K562 (cell line): ENCODE measurements at regions not wholly inside any gene's neighbourhood (a gene's known extent, or its start where the extent isn't known, plus 50 kb on each side); places are given as distances from the start of the nearest gene placed in this dataset.

Source experiments
- ATAC-seq: fragments of 200-7000 bp; cut with Tn5 transposase; 3 replicates; pipeline ENCODE4 v1.9.1; 2020; ENCODE audit warnings: moderate library complexity
- BruUV-seq: library from RNA; stranded (reverse); fragments of 400-500 nt; replicated peaks from 2 replicates; lab custom pipeline; 2021; lab: Mats Ljungman, UMichigan
- CTCF ChIA-PET: fragments of 300-600 bp; formaldehyde crosslinking; extraction: SDS; loops from one replicate; lab custom pipeline; 2021; ENCODE audit warnings: low intra/inter-chr PET ratio; lab: Yijun Ruan, JAX
- POLR2A ChIA-PET: fragments of 300-600, 350-650 bp; sonication (Branson Sonifier 250); formaldehyde crosslinking; extraction: SDS; loops from one replicate; lab custom pipeline; 2021; ENCODE audit warnings: antibody characterized with exemption, inconsistent platforms; lab: Yijun Ruan, JAX
- DNase-seq, 4 experiments: peaks; one replicate each; pipeline versions ENCODE4 v3.0.0 to v3.0.0-alpha.2; 2011 to 2018; ENCODE audit warnings: low spot score in 3 of 4, mixed read lengths in 3 of 4; ENCODE audit errors: extremely low read depth in 1 of 4
- FAIRE-seq: peaks from 2 replicates; lab custom pipeline; 2011; peaks lifted over from hg19 to GRCh38; lab: Jason Lieb, UNC
- H2AFZ ChIP-seq: 2 replicates; pipeline ENCODE4 v1.6.0; 2011; ENCODE audit warnings: low read depth, low read length, control low read depth, inconsistent platforms
- H3K27ac ChIP-seq: fragments of 200-600 bp; 3 replicates; pipeline ENCODE4 v1.8.0; 2011; ENCODE audit warnings: low read depth, mild to moderate bottlenecking, control low read depth, inconsistent platforms, low read length, moderate library complexity, mixed read lengths; ENCODE audit errors: extremely low read depth
- H3K27me3 ChIP-seq, 2 experiments: fragments of 300-600 bp in 1 of 2; 2 replicates in 1 of 2; 3 replicates in 1 of 2; pipeline versions ENCODE4 v1.6.0 to v1.8.0; 2011; ENCODE audit warnings: inconsistent platforms in 2 of 2, low read length in 2 of 2, mild to moderate bottlenecking in 1 of 2, mixed read lengths in 1 of 2, moderate library complexity in 1 of 2; ENCODE audit not compliant: control insufficient read depth in 2 of 2, insufficient read depth in 2 of 2
- H3K36me3 ChIP-seq: fragments of 300-600 bp; 3 replicates; pipeline ENCODE4 v1.8.0; 2011; ENCODE audit warnings: mild to moderate bottlenecking, low read length, inconsistent platforms; ENCODE audit not compliant: control insufficient read depth, insufficient read depth
- H3K4me1 ChIP-seq, 2 experiments: fragments of 200-600 bp in 1 of 2; replicated peaks in 1 of 2; 2 replicates in 1 of 2; 3 replicates in 1 of 2; pipeline versions ENCODE4 v1.5.1 to v1.8.0; 2011; ENCODE audit warnings: inconsistent platforms in 2 of 2, low read length in 2 of 2, mild to moderate bottlenecking in 1 of 2, mixed read lengths in 1 of 2, moderate library complexity in 1 of 2; ENCODE audit not compliant: control insufficient read depth in 2 of 2, insufficient read depth in 2 of 2
- H3K4me2 ChIP-seq: 2 replicates; pipeline ENCODE4 v1.6.1; 2011; ENCODE audit warnings: low read length, control low read depth, inconsistent platforms, mixed read lengths; ENCODE audit not compliant: insufficient read depth
- H3K4me3 ChIP-seq: fragments of 200-600 bp; sonication (generic), shearing (Covaris generic); 2 replicates; pipeline ENCODE4 v1.5.1; 2016; ENCODE audit warnings: control low read depth, inconsistent platforms
- H3K79me2 ChIP-seq: fragments of 200-600 bp; 3 replicates; pipeline ENCODE4 v1.8.0; 2011; ENCODE audit warnings: low read length, inconsistent platforms; ENCODE audit not compliant: control insufficient read depth, insufficient read depth
- H3K9ac ChIP-seq, 2 experiments: 2 replicates each; pipeline versions ENCODE4 v1.6.0 to v1.6.1; 2011; ENCODE audit warnings: low read depth in 2 of 2, low read length in 2 of 2, control low read depth in 1 of 2, inconsistent platforms in 1 of 2, mild to moderate bottlenecking in 1 of 2, mixed read lengths in 1 of 2; ENCODE audit not compliant: insufficient read depth in 1 of 2
- H3K9me1 ChIP-seq: one replicate; pipeline ENCODE4 v1.6.0; 2011; ENCODE audit warnings: inconsistent platforms, mild to moderate bottlenecking, low read length, moderate library complexity; ENCODE audit not compliant: control insufficient read depth, insufficient read depth
- H3K9me3 ChIP-seq: replicated peaks from 2 replicates; pipeline ENCODE4 v1.5.1; 2011; ENCODE audit warnings: low read depth, low read length, inconsistent platforms; ENCODE audit not compliant: control insufficient read depth, insufficient read depth
- H4K20me1 ChIP-seq: replicated peaks from 2 replicates; pipeline ENCODE4 v1.6.1; 2011; ENCODE audit warnings: low read length, inconsistent platforms, mixed read lengths; ENCODE audit not compliant: control insufficient read depth, insufficient read depth
- CBX3 ChIP-seq, 2 experiments: IDR thresholded peaks; 1 replicate in 1 of 2; 2 replicates in 1 of 2; pipeline ENCODE4 v1.6.1; 2012; ENCODE audit warnings: inconsistent platforms in 2 of 2, low read length in 2 of 2, borderline replicate concordance in 1 of 2, control low read depth in 1 of 2
- FOS ChIP-seq: IDR thresholded peaks from 3 replicates; pipeline ENCODE4 v1.6.1; 2011; ENCODE audit not compliant: insufficient read length; ENCODE audit errors: extremely low read depth
- HIVEP1 ChIP-seq: fragments of 250-450 bp; sonication (Bioruptor Pico); IDR thresholded peaks from 2 replicates; pipeline ENCODE4 v1.4.0; 2020; ENCODE audit warnings: mild to moderate bottlenecking
- MBD2 ChIP-seq: sonication (generic); IDR thresholded peaks from 2 replicates; pipeline ENCODE4 v1.6.1; 2016; ENCODE audit warnings: low read depth, borderline replicate concordance
- POLR2A ChIP-seq: fragments of 450-650 bp; conservative IDR thresholded peaks from 2 replicates; pipeline ENCODE4 v1.6.1; 2016
- RBBP5 ChIP-seq: fragments of 200-600 bp; sonication (generic); IDR thresholded peaks from 2 replicates; pipeline ENCODE4 v1.6.1; 2012; ENCODE audit warnings: borderline replicate concordance, mild to moderate bottlenecking, low read length, control low read depth, inconsistent platforms; ENCODE audit not compliant: insufficient read depth, poor library complexity, severe bottlenecking
- RCOR1 ChIP-seq, 2 experiments: IDR thresholded peaks; 2 replicates each; pipeline ENCODE4 v1.6.1; 2012; ENCODE audit warnings: low read depth in 2 of 2, low read length in 2 of 2, borderline replicate concordance in 1 of 2, improper control_type of control experiment in 1 of 2
- SAP30 ChIP-seq: fragments of 200-600 bp; sonication (generic); IDR thresholded peaks from 2 replicates; pipeline ENCODE4 v1.6.1; 2012; ENCODE audit warnings: borderline replicate concordance, low read depth, mild to moderate bottlenecking, moderate library complexity, low read length, control low read depth, inconsistent platforms; ENCODE audit not compliant: insufficient read depth, poor library complexity, severe bottlenecking
- SRSF1 ChIP-seq: fragments of 200-400 bp; formaldehyde crosslinking; IDR thresholded peaks from 2 replicates; pipeline ENCODE4 v1.6.1; 2017; ENCODE audit warnings: mild to moderate bottlenecking, low read depth, low read length, moderate library complexity
- ZBTB8A ChIP-seq: fragments of 450-650 bp; IDR thresholded peaks from 2 replicates; pipeline ENCODE4 v1.6.1; 2018; ENCODE audit warnings: mild to moderate bottlenecking, moderate library complexity; ENCODE audit not compliant: partially characterized antibody
- ZNF175 ChIP-seq: fragments of 200-800 bp; sonication (Bioruptor generic); IDR thresholded peaks from 2 replicates; pipeline ENCODE4 v1.6.1; 2016; ENCODE audit warnings: low read depth, mild to moderate bottlenecking, missing genetic modification characterization, missing compliant biosample characterization
- WGBS: fragments of 100-300 bp; shearing (Covaris generic); methylation state at CpG from one replicate; pipeline ENCODE4 v1.1.6; 2016; ENCODE audit warnings: low coverage, mixed read lengths; ENCODE audit not compliant: insufficient coverage; ENCODE audit errors: missing lambda C conversion rate; 5-methylcytosine and 5-hydroxymethylcytosine counted together
- in situ Hi-C: fragments of 300-500 bp; cut with MboI; formaldehyde crosslinking; loops from 4 replicates; pipeline ENCODE4 v1.15.0; 2018; ENCODE audit warnings: inconsistent platforms, mixed read lengths
- intact Hi-C: fragments of 100-400 bp; cut with micrococcal nuclease; formaldehyde crosslinking; loops from 2 replicates; pipeline ENCODE4 v1.14.2; 2022
- TF ChIP-seq, protein P1 (sequence below): sonication (generic); formaldehyde crosslinking; IDR thresholded peaks from 2 replicates; pipeline ENCODE4 v1.8.0; 2022; ENCODE audit warnings: mild to moderate bottlenecking, missing genetic modification reagents, borderline replicate concordance
- TF ChIP-seq, protein P2 (sequence below): fragments of 450-650 bp; formaldehyde crosslinking; IDR thresholded peaks from 2 replicates; pipeline ENCODE4 v1.4.0; 2020; ENCODE audit warnings: mild to moderate bottlenecking, moderate library complexity
- TF ChIP-seq, protein P3 (sequence below): sonication (generic); formaldehyde crosslinking; IDR thresholded peaks from 2 replicates; pipeline ENCODE4 v1.8.0; 2022; ENCODE audit warnings: mild to moderate bottlenecking, missing genetic modification reagents

DNA sequence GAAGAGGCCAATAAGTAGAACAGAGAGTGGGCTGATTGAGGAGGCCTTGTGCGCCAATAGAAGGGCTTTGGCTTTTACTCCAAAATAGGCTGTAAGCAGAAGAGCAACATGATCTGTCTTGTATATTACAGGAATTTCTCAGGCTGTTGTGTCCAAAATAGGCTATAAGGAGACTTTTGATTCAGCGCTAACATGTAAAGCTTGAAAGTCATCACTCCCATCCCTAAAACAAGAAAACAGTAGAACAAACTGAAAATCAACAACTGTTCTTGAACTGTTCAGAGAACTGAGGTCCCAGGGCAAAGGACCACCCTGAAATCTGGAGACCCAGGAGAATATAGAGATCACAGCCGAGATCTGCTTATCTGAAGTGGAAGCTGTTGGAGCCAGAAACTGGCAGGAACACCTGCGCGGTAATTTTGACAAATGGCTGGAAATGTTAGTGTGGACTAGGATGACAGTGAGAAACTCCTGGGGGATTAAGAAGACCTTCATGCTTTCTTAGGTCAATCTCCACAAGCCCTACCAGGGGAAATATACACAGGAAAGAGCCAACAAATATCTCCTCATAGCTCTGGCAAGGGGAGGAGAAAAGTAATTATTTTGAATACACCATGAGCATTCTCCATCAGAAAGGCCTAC, 258.6 kb downstream of the RBM43 start:
- DNase-seq (no peak), FAIRE-seq (no peak), ATAC-seq (no peak)
- Histone ChIP-seq H3K36me3 (no peaks in the 10 kb centered on the region), H3K79me2 (no peaks in the 10 kb centered on the region), H2AFZ (no peak overlapping the region), H3K4me1 (no peaks in the 10 kb centered on the region), H3K9ac (no peak overlapping the region), H3K27me3 (no peaks in the 10 kb centered on the region), H3K27ac (no peak overlapping the region), H4K20me1 (no peaks in the 10 kb centered on the region), H3K9me3 (0 out of 2 replicates have a peak, but pooled peaks cover 1% of the 10 kb centered on the region), H3K4me2 (no peak overlapping the region), H3K4me3 (no peak overlapping the region), H3K9me1 (no peaks in the 10 kb centered on the region)
- BruUV-seq: no TSS peak
- POLR2A ChIA-PET: interaction anchor here (0.8 kb wide), 1 partner anchor 16 kb away, joined by 3 read pairs; no protein-coding TSS in a partner anchor
- in situ Hi-C loops: no loop called here
- 5% methylated on average over 5 of the region's 5 CpGs for WGBS
- CTCF ChIA-PET: no interaction called here
- intact Hi-C loops: no loop called here
- TF ChIP-seq, protein P1, sequence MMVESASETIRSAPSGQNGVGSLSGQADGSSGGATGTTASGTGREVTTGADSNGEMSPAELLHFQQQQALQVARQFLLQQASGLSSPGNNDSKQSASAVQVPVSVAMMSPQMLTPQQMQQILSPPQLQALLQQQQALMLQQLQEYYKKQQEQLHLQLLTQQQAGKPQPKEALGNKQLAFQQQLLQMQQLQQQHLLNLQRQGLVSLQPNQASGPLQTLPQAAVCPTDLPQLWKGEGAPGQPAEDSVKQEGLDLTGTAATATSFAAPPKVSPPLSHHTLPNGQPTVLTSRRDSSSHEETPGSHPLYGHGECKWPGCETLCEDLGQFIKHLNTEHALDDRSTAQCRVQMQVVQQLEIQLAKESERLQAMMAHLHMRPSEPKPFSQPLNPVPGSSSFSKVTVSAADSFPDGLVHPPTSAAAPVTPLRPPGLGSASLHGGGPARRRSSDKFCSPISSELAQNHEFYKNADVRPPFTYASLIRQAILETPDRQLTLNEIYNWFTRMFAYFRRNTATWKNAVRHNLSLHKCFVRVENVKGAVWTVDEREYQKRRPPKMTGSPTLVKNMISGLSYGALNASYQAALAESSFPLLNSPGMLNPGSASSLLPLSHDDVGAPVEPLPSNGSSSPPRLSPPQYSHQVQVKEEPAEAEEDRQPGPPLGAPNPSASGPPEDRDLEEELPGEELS (CRISPR knock-in tag): no peak
- TF ChIP-seq RBBP5: no peak
- TF ChIP-seq POLR2A: no peak
- TF ChIP-seq ZBTB8A: no peak
- no peak for TF ChIP-seq HIVEP1 (CRISPR knock-in tag)
- TF ChIP-seq, protein P2, sequence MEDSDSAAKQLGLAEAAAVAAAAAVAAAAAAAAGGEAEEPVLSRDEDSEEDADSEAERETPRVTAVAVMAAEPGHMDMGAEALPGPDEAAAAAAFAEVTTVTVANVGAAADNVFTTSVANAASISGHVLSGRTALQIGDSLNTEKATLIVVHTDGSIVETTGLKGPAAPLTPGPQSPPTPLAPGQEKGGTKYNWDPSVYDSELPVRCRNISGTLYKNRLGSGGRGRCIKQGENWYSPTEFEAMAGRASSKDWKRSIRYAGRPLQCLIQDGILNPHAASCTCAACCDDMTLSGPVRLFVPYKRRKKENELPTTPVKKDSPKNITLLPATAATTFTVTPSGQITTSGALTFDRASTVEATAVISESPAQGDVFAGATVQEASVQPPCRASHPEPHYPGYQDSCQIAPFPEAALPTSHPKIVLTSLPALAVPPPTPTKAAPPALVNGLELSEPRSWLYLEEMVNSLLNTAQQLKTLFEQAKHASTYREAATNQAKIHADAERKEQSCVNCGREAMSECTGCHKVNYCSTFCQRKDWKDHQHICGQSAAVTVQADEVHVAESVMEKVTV: no peak
- no peak for TF ChIP-seq CBX3 (IDR thresholded peaks at IDR 0.05; ENCODE audit: borderline replicate concordance in 1 of 2, low read length in 2 of 2)
- no peak for TF ChIP-seq SAP30
- no peak for TF ChIP-seq ZNF175 (CRISPR knock-in tag)
- no peak for TF ChIP-seq FOS
- TF ChIP-seq, protein P3, sequence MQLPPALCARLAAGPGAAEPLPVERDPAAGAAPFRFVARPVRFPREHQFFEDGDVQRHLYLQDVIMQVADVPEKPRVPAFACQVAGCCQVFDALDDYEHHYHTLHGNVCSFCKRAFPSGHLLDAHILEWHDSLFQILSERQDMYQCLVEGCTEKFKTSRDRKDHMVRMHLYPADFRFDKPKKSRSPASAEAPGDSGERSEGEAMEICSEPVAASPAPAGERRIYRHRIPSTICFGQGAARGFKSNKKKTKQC (CRISPR knock-in tag): no peak
- no peak for TF ChIP-seq SRSF1
- TF ChIP-seq RCOR1 (IDR thresholded peaks at IDR 0.05; ENCODE audit: borderline replicate concordance in 1 of 2, low read depth in 2 of 2, low read length in 2 of 2): no peak
- no peak for TF ChIP-seq MBD2
